Panc1 (cell line): ENCODE measurements at regions not wholly inside any gene's neighbourhood (a gene's known extent, or its start where the extent isn't known, plus 50 kb on each side); places are given as distances from the start of the nearest gene placed in this dataset.

Experiments
- ATAC-seq: fragments of 200-7000 bp; cut with Tn5 transposase; 2 replicates; pipeline ENCODE4 v1.9.1; 2020; ENCODE audit warnings: mild to moderate bottlenecking, moderate library complexity
- BruUV-seq: library from RNA; stranded (reverse); fragments of 400-500 nt; replicated peaks from 2 replicates; lab custom pipeline; 2021; lab: Mats Ljungman, UMichigan
- CTCF ChIA-PET: fragments of 300-600 bp; sonication (Branson Sonifier 250); formaldehyde crosslinking; loops from one replicate; lab custom pipeline; 2022; ENCODE audit warnings: antibody characterized with exemption; lab: Charles Lee
- POLR2A ChIA-PET: fragments of 300-600 bp; sonication (Branson Sonifier 250); formaldehyde crosslinking; loops from one replicate; lab custom pipeline; 2022; ENCODE audit warnings: antibody characterized with exemption; lab: Charles Lee
- DNase-seq: peaks from one replicate; pipeline ENCODE4 v3.0.0-alpha.2; 2010; ENCODE audit warnings: low read depth, low spot score
- H3K27ac ChIP-seq: 2 replicates; pipeline ENCODE4 v1.5.1; 2011; ENCODE audit warnings: mild to moderate bottlenecking, low read length, inconsistent platforms
- H3K27me3 ChIP-seq: fragments of 200-500 bp; sonication (Bioruptor generic); 2 replicates; pipeline ENCODE4 v1.6.0; 2014; ENCODE audit warnings: low read length, inconsistent platforms; ENCODE audit not compliant: control insufficient read depth, insufficient read depth
- H3K36me3 ChIP-seq: fragments of 200-500 bp; sonication (Bioruptor generic); 2 replicates; pipeline ENCODE4 v1.5.1; 2014; ENCODE audit warnings: inconsistent platforms, mild to moderate bottlenecking, low read length, moderate library complexity; ENCODE audit not compliant: control insufficient read depth, insufficient read depth
- H3K4me1 ChIP-seq: 2 replicates; pipeline ENCODE4 v1.5.1; 2011; ENCODE audit warnings: inconsistent platforms, mild to moderate bottlenecking, low read length, moderate library complexity; ENCODE audit not compliant: control insufficient read depth, insufficient read depth
- H3K4me3 ChIP-seq, 2 experiments: 2 replicates each; pipeline ENCODE4 v1.5.1; 2011 to 2012; ENCODE audit warnings: low read depth in 2 of 2, low read length in 2 of 2, mild to moderate bottlenecking in 2 of 2, inconsistent platforms in 1 of 2, moderate library complexity in 1 of 2
- H3K9me3 ChIP-seq: fragments of 200-500 bp; sonication (Bioruptor generic); 2 replicates; pipeline ENCODE4 v1.5.1; 2014; ENCODE audit warnings: low read depth, mild to moderate bottlenecking, inconsistent platforms, low read length, moderate library complexity; ENCODE audit not compliant: control insufficient read depth, insufficient read depth
- CTCF ChIP-seq: fragments of 450-650 bp; IDR thresholded peaks from 2 replicates; pipeline ENCODE4 v1.5.1; 2017; ENCODE audit warnings: mild to moderate bottlenecking
- POLR2AphosphoS5 ChIP-seq: IDR thresholded peaks from 2 replicates; pipeline ENCODE4 v1.6.1; 2012; ENCODE audit warnings: mild to moderate bottlenecking, low read depth, low read length, moderate library complexity
- REST ChIP-seq, 2 experiments: IDR thresholded peaks; 2 replicates each; pipeline ENCODE4 v1.6.1; 2011 to 2012; ENCODE audit warnings: low read depth in 2 of 2, control low read depth in 1 of 2, low read length in 1 of 2, mild to moderate bottlenecking in 1 of 2, moderate library complexity in 1 of 2; ENCODE audit not compliant: insufficient read depth in 1 of 2
- SIN3A ChIP-seq: IDR thresholded peaks from 2 replicates; pipeline ENCODE4 v1.6.1; 2012; ENCODE audit warnings: low read depth, mild to moderate bottlenecking, low read length, moderate library complexity, borderline replicate concordance; ENCODE audit not compliant: insufficient read depth
- TCF7L2 ChIP-seq: IDR thresholded peaks from 2 replicates; pipeline ENCODE4 v1.6.1; 2011; ENCODE audit warnings: mild to moderate bottlenecking, low read depth, low read length, inconsistent platforms
- in situ Hi-C: cut with HindIII; loops from 2 replicates; pipeline ENCODE4 v1.10.0; 2016; ENCODE audit warnings: low sequenced_read_pairs, low pct_unique_long_range_greater_than_20kb
- intact Hi-C: fragments of 100-400 bp; cut with micrococcal nuclease; formaldehyde crosslinking; loops from one replicate; pipeline ENCODE4 v1.10.0; 2022; ENCODE audit not compliant: unreplicated experiment

- intact Hi-C loops (no loop called here), in situ Hi-C loops (no loop called here)
- Histone ChIP-seq H3K9me3 (no peaks in the 10 kb centered on the region), H3K27me3 (no peaks in the 10 kb centered on the region), H3K4me3 (no peak overlapping the region), H3K27ac (no peak overlapping the region), H3K4me1 (no peaks in the 10 kb centered on the region), H3K36me3 (no peaks in the 10 kb centered on the region)
- ChIA-PET CTCF (no interaction called here), POLR2A (interaction anchor here (0.7 kb wide), 1 partner anchor 43 kb away, joined by 18 read pairs; no protein-coding TSS in a partner anchor)
- DNase-seq (no peak), ATAC-seq (no peak)
- no TSS peak for BruUV-seq
- TF ChIP-seq REST (IDR thresholded peaks at IDR 0.05; ENCODE audit: insufficient read depth in 1 of 2, low read depth in 2 of 2, low read length in 1 of 2) (no peak), TCF7L2 (no peak), SIN3A (no peak), POLR2AphosphoS5 (no peak), CTCF (no peak)
Observed at GRCh38 chr11:93074352-93074751, 104.9 kb downstream of the MTNR1B start.

GRCh38 chr11:93075782-93076181 is 106.3 kb downstream of the MTNR1B start:
- H3K36me3 ChIP-seq = no peaks in the 10 kb centered on the region
- ATAC-seq = no peak
- CTCF ChIA-PET = no interaction called here
- in situ Hi-C loops (no loop called here), intact Hi-C loops (no loop called here)
- DNase-seq = no peak
- H3K4me3 ChIP-seq = no peak overlapping the region
- H3K9me3 ChIP-seq = no peaks in the 10 kb centered on the region
- POLR2A ChIA-PET = no interaction called here
- H3K27me3 ChIP-seq = no peaks in the 10 kb centered on the region
- no TSS peak for BruUV-seq
- H3K4me1 ChIP-seq = no peaks in the 10 kb centered on the region
- no peak overlapping the region for H3K27ac ChIP-seq
- no peak for TF ChIP-seq POLR2AphosphoS5

- no TSS peak for BruUV-seq
- 0 out of 2 replicates have a peak, but pooled peaks cover 4% of the 10 kb centered on the region for H3K27me3 ChIP-seq
- in situ Hi-C loops = no loop called here
- CTCF ChIA-PET = no interaction called here
- no peak overlapping the region for H3K4me3 ChIP-seq
- no peak for TF ChIP-seq SIN3A
- no peak for TF ChIP-seq POLR2AphosphoS5
- TF ChIP-seq REST (IDR thresholded peaks at IDR 0.05; ENCODE audit: insufficient read depth in 1 of 2, low read depth in 2 of 2, low read length in 1 of 2) = no peak
- TF ChIP-seq TCF7L2 = no peak
- no peak for TF ChIP-seq CTCF
- no peak overlapping the region for H3K27ac ChIP-seq
- H3K9me3 ChIP-seq = no peaks in the 10 kb centered on the region
- H3K4me1 ChIP-seq = no peaks in the 10 kb centered on the region
- POLR2A ChIA-PET = no interaction called here
- DNase-seq (no peak), ATAC-seq (no peak)
- H3K36me3 ChIP-seq = no peaks in the 10 kb centered on the region
- intact Hi-C loops = no loop called here
Observed at GRCh38 chr11:93080146-93080759, 110.8 kb downstream of the MTNR1B start.
